HEK293 (cell line): ENCODE measurements at regions not wholly inside any gene's neighbourhood (a gene's known extent, or its start where the extent isn't known, plus 50 kb on each side); places are given as distances from the start of the nearest gene placed in this dataset.

Experiments used
- CTCF ChIA-PET: fragments of 350-600 bp; formaldehyde crosslinking; extraction: SDS; loops from one replicate; lab custom pipeline; 2021; ENCODE audit warnings: antibody characterized with exemption; lab: Yijun Ruan, JAX
- POLR2A ChIA-PET: fragments of 300-600 bp; formaldehyde crosslinking; extraction: SDS; loops from one replicate; lab custom pipeline; 2020; ENCODE audit warnings: antibody characterized with exemption, inconsistent platforms; lab: Yijun Ruan, JAX
- H3K27ac ChIP-seq: fragments of 200-500 bp; sonication (Bioruptor generic); 2 replicates; pipeline ENCODE4 v1.5.1; 2014; ENCODE audit warnings: low read depth, low read length, control low read depth, inconsistent platforms; ENCODE audit errors: extremely low read depth
- H3K36me3 ChIP-seq, 2 experiments: fragments of 200-500 bp in 1 of 2; sonication (Bioruptor generic) in 1 of 2; 1 replicate in 1 of 2; 2 replicates in 1 of 2; pipeline ENCODE4 v1.5.1; 2014 to 2017; ENCODE audit warnings: inconsistent platforms in 2 of 2, low read length in 2 of 2; ENCODE audit not compliant: control insufficient read depth in 2 of 2, insufficient read depth in 1 of 2
- H3K4me1 ChIP-seq: fragments of 200-500 bp; sonication (Bioruptor generic); 2 replicates; pipeline ENCODE4 v1.5.1; 2014; ENCODE audit warnings: mild to moderate bottlenecking, low read length, inconsistent platforms; ENCODE audit not compliant: control insufficient read depth, insufficient read depth
- H3K4me3 ChIP-seq: 2 replicates; pipeline ENCODE4 v1.5.1; 2011; ENCODE audit warnings: low read depth, mild to moderate bottlenecking, control low read depth, low read length, moderate library complexity
- H3K9me3 ChIP-seq: fragments of 200-500 bp; sonication (Bioruptor generic); 2 replicates; pipeline ENCODE4 v1.5.1; 2014; ENCODE audit warnings: low read depth, low read length, inconsistent platforms; ENCODE audit not compliant: control insufficient read depth, insufficient read depth
- BCL6B ChIP-seq: fragments of 450-650 bp; formaldehyde crosslinking; IDR thresholded peaks from 2 replicates; pipeline ENCODE4 v1.5.1; 2017; ENCODE audit warnings: missing biosample characterization, missing genetic modification characterization
- INSM2 ChIP-seq: fragments of 450-650 bp; formaldehyde crosslinking; IDR thresholded peaks from 2 replicates; pipeline ENCODE4 v1.5.1; 2016; ENCODE audit warnings: missing biosample characterization, missing genetic modification characterization
- KLF10 ChIP-seq: fragments of 450-650 bp; IDR thresholded peaks from 2 replicates; pipeline ENCODE4 v1.5.1; 2018; ENCODE audit warnings: missing biosample characterization, mild to moderate bottlenecking, missing genetic modification characterization
- PATZ1 ChIP-seq: fragments of 450-650 bp; formaldehyde crosslinking; IDR thresholded peaks from 2 replicates; pipeline ENCODE4 v1.5.1; 2016; ENCODE audit warnings: missing biosample characterization, missing genetic modification characterization
- PRDM6 ChIP-seq: fragments of 450-650 bp; formaldehyde crosslinking; IDR thresholded peaks from 2 replicates; pipeline ENCODE4 v1.5.1; 2017; ENCODE audit warnings: missing biosample characterization, missing genetic modification characterization
- ZBTB48 ChIP-seq: fragments of 450-650 bp; formaldehyde crosslinking; IDR thresholded peaks from 2 replicates; pipeline ENCODE4 v1.5.1; 2016; ENCODE audit warnings: missing biosample characterization, missing genetic modification characterization
- ZFHX2 ChIP-seq: fragments of 450-650 bp; formaldehyde crosslinking; conservative IDR thresholded peaks from 2 replicates; pipeline ENCODE4 v1.5.1; 2016; ENCODE audit warnings: missing biosample characterization, missing genetic modification characterization
- ZFP3 ChIP-seq: fragments of 450-650 bp; formaldehyde crosslinking; IDR thresholded peaks from 2 replicates; pipeline ENCODE4 v1.5.1; 2016; ENCODE audit warnings: low read depth, missing biosample characterization, missing genetic modification characterization
- ZIC2 ChIP-seq: fragments of 450-650 bp; formaldehyde crosslinking; IDR thresholded peaks from 2 replicates; pipeline ENCODE4 v1.5.1; 2016; ENCODE audit warnings: missing biosample characterization, missing genetic modification characterization
- ZNF239 ChIP-seq: fragments of 450-650 bp; formaldehyde crosslinking; IDR thresholded peaks from 2 replicates; pipeline ENCODE4 v1.5.1; 2016; ENCODE audit warnings: missing biosample characterization, missing genetic modification characterization
- ZNF266 ChIP-seq: fragments of 450-650 bp; formaldehyde crosslinking; IDR thresholded peaks from 2 replicates; pipeline ENCODE4 v1.5.1; 2016; ENCODE audit warnings: missing biosample characterization, missing genetic modification characterization, low read depth
- ZNF274 ChIP-seq, 2 experiments: fragments of 200-500 bp in 1 of 2; fragments of 450-650 bp in 1 of 2; sonication (Bioruptor generic) in 1 of 2; formaldehyde crosslinking in 1 of 2; IDR thresholded peaks; 2 replicates each; pipeline versions ENCODE4 v1.5.1 to v1.6.1; 2014 to 2016; ENCODE audit warnings: borderline replicate concordance in 1 of 2, inconsistent platforms in 1 of 2, low read length in 1 of 2, missing biosample characterization in 1 of 2, missing genetic modification characterization in 1 of 2
- ZNF449 ChIP-seq: fragments of 450-650 bp; formaldehyde crosslinking; IDR thresholded peaks from 2 replicates; pipeline ENCODE4 v1.5.1; 2017; ENCODE audit warnings: missing biosample characterization, mild to moderate bottlenecking, missing genetic modification characterization, moderate library complexity
- ZNF530 ChIP-seq: fragments of 450-650 bp; formaldehyde crosslinking; IDR thresholded peaks from 2 replicates; pipeline ENCODE4 v1.5.1; 2016; ENCODE audit warnings: low read depth, missing biosample characterization, missing genetic modification characterization
- ZNF76 ChIP-seq: fragments of 450-650 bp; formaldehyde crosslinking; IDR thresholded peaks from 2 replicates; pipeline ENCODE4; 2016; ENCODE audit warnings: low read depth, missing biosample characterization, missing genetic modification characterization, borderline replicate concordance

- no peak for TF ChIP-seq ZNF266 (tag by site-specific recombination)
Measured at GRCh38 chr9:99606296-99606695, 215.4 kb upstream of the NR4A3 start (continued).

- no peaks in the 10 kb centered on the region for H3K4me1 ChIP-seq
- no peak overlapping the region for H3K4me3 ChIP-seq
- TF ChIP-seq KLF10 (tag by site-specific recombination): 0 out of 2 replicates have a peak, but pooled peaks have one; percentile 24
- no peak for TF ChIP-seq ZNF274 (IDR thresholded peaks at IDR 0.05; ENCODE audit: low read length)
- no peak for TF ChIP-seq ZNF274 (tag by site-specific recombination; IDR thresholded peaks at IDR 0.05; ENCODE audit: borderline replicate concordance)
- TF ChIP-seq ZFHX2 (tag by site-specific recombination): no peak
- no peak overlapping the region for H3K27ac ChIP-seq
- H3K9me3 ChIP-seq: no peaks in the 10 kb centered on the region
- CTCF ChIA-PET: interaction anchor here (0.5 kb wide), 1 partner anchor 963 kb away, joined by 3 read pairs; no protein-coding TSS in a partner anchor
- POLR2A ChIA-PET: no interaction called here
- H3K36me3 ChIP-seq: no peaks in the 10 kb centered on the region
Measured at GRCh38 chr9:99606957-99607356, 214.7 kb upstream of the NR4A3 start.

- CTCF ChIA-PET: no interaction called here
Measured at GRCh38 chr9:99607842-99608448, 213.7 kb upstream of the NR4A3 start.

More at GRCh38 chr9:99607842-99608448, 213.7 kb upstream of the NR4A3 start:
- Histone ChIP-seq H3K4me1 (no peaks in the 10 kb centered on the region), H3K9me3 (no peaks in the 10 kb centered on the region), H3K36me3 (no peaks in the 10 kb centered on the region), H3K27ac (no peak overlapping the region), H3K4me3 (no peak overlapping the region)
- POLR2A ChIA-PET: interaction anchor here (0.5 kb wide), 1 partner anchor 507 kb away, joined by 3 read pairs; no protein-coding TSS in a partner anchor
- no peak for TF ChIP-seq PATZ1 (tag by site-specific recombination)
- 0 out of 2 replicates have a peak, but pooled peaks have one; percentile 23 for TF ChIP-seq ZBTB48 (tag by site-specific recombination)
- no peak for TF ChIP-seq KLF10 (tag by site-specific recombination)
- TF ChIP-seq ZIC2 (tag by site-specific recombination): peak; percentile 74
- TF ChIP-seq ZNF76 (tag by site-specific recombination): no peak
- TF ChIP-seq PRDM6: 0 out of 2 replicates have a peak, but pooled peaks have one; percentile 18
- no peak for TF ChIP-seq INSM2 (tag by site-specific recombination)
- TF ChIP-seq ZNF449 (tag by site-specific recombination): no peak
- no peak for TF ChIP-seq ZNF239 (tag by site-specific recombination)
- no peak for TF ChIP-seq ZFP3 (tag by site-specific recombination)
- TF ChIP-seq ZNF530 (tag by site-specific recombination): no peak
- no peak for TF ChIP-seq BCL6B
